ENCODE measurements at regions not wholly inside any gene's neighbourhood (a gene's known extent, or its start where the extent isn't known, plus 50 kb on each side); places are given as distances from the start of the nearest gene placed in this dataset.

DNA sequence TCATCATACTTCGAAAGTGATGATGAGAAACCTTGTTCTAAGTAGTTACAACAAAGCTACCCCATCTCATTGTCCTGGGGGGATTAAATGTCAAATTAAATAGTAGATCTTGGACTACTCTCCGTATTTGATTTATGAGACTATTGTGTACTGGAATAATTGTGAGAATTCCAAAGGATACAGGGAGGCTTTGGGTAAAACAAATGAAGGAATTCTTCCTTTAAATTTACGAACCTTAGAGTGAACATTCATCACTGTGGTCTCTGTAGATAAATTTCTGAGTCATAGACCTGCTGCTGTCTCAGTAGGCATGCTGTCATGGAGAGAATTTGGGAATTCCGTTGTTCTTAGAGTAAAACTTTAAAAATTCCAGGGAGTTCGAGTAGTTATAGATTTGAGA is 836.2 kb downstream of the DNAH5 start:
- TF ChIP-seq EZH2 (IDR thresholded peaks at IDR 0.05) (no peak), EZH2phosphoT487 (IDR thresholded peaks at IDR 0.05) (no peak)
